ENCODE measurements at regions not wholly inside any gene's neighbourhood (a gene's known extent, or its start where the extent isn't known, plus 50 kb on each side); places are given as distances from the start of the nearest gene placed in this dataset.

DNA sequence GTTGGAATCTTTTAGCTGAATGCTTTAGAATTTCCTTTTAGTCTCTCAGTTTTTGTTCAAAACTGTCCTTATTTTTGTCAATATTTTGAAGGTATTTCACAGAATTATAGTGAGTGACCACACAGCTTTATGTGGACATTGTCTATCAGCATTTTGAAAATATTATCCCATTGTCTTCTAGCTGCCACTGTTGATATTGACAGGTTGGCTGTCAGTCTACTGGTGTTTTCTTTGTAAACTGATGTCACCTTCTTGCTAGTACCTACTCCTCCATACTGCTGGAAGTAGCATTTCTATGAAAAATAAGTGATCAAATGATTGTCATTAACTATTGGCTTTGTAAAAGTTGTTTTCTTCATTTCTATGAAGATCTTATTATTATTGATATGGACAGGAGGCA lies 256.8 kb downstream of the KLF12 start:
- no peak overlapping the region for H3K27ac Mint-ChIP-seq
- Histone ChIP-seq H3K27ac (ENCODE audit: low read depth, low read length) (no peak overlapping the region), H3K36me3 (ENCODE audit: control insufficient read depth in 2 of 3, insufficient read depth in 3 of 3, low read length in 3 of 3) (no peaks in the 10 kb centered on the region), H3K4me3 (ENCODE audit: low read length) (no peak overlapping the region), H3K9me3 (ENCODE audit: control insufficient read depth in 2 of 3, low read length in 3 of 3) (no peaks in the 10 kb centered on the region), H3K27me3 (ENCODE audit: control insufficient read depth in 2 of 2, insufficient read depth in 2 of 2, low read length in 2 of 2) (no peaks in the 10 kb centered on the region), H3K4me1 (ENCODE audit: control insufficient read depth in 2 of 2, insufficient read depth in 2 of 2, low read length in 2 of 2) (peaks cover 12 to 19% of the 10 kb centered on the region in 2 donors)
- ChIA-PET CTCF (interaction anchor here (0.8 kb wide), 1 partner anchor 101 kb away, joined by 3 read pairs; no protein-coding TSS in a partner anchor), POLR2A (no interaction called here)
- peaks cover 10 to 34% (median 24%) of the 10 kb centered on the region in 5 donors for H3K36me3 Mint-ChIP-seq
- H3K9me3 Mint-ChIP-seq: peaks cover 0 to 7% (median 4%) of the 10 kb centered on the region in 11 donors
- H3K27me3 Mint-ChIP-seq: no peaks in the 10 kb centered on the region
- intact Hi-C loops (cut with micrococcal nuclease): no loop called here
- DNase-seq: no peak
- H3K4me1 Mint-ChIP-seq: peaks cover 10 to 74% (median 60%) of the 10 kb centered on the region in 7 donors
- peak overlapping the region in 1 of 10 donors; percentile 23 for H3K4me3 Mint-ChIP-seq
- no peak for ATAC-seq

- Histone ChIP-seq H3K36me3 (ENCODE audit: control insufficient read depth in 2 of 3, insufficient read depth in 3 of 3, low read length in 3 of 3) (no peaks in the 10 kb centered on the region), H3K27ac (ENCODE audit: low read depth, low read length) (no peak overlapping the region), H3K9me3 (ENCODE audit: control insufficient read depth in 2 of 3, low read length in 3 of 3) (no peaks in the 10 kb centered on the region), H3K4me1 (ENCODE audit: control insufficient read depth in 2 of 2, insufficient read depth in 2 of 2, low read length in 2 of 2) (peaks cover 12 to 19% of the 10 kb centered on the region in 2 donors), H3K4me3 (ENCODE audit: low read length) (no peak overlapping the region), H3K27me3 (ENCODE audit: control insufficient read depth in 2 of 2, insufficient read depth in 2 of 2, low read length in 2 of 2) (no peaks in the 10 kb centered on the region)
- peaks cover 0 to 7% (median 4%) of the 10 kb centered on the region in 11 donors for H3K9me3 Mint-ChIP-seq
- H3K27ac Mint-ChIP-seq: peak overlapping the region in 1 of 9 donors; percentile 41
- intact Hi-C loops (cut with micrococcal nuclease): no loop called here
- H3K4me3 Mint-ChIP-seq: no peak overlapping the region
- no peak for ATAC-seq
- CTCF ChIA-PET: no interaction called here
- no peak for DNase-seq
- H3K27me3 Mint-ChIP-seq: no peaks in the 10 kb centered on the region
- H3K4me1 Mint-ChIP-seq: peaks cover 8 to 74% (median 62%) of the 10 kb centered on the region in 7 donors
- POLR2A ChIA-PET: no interaction called here
- peaks cover 10 to 35% (median 29%) of the 10 kb centered on the region in 5 donors for H3K36me3 Mint-ChIP-seq
Measured at GRCh38 chr13:73876323-73876722, 257.9 kb downstream of the KLF12 start.

DNA sequence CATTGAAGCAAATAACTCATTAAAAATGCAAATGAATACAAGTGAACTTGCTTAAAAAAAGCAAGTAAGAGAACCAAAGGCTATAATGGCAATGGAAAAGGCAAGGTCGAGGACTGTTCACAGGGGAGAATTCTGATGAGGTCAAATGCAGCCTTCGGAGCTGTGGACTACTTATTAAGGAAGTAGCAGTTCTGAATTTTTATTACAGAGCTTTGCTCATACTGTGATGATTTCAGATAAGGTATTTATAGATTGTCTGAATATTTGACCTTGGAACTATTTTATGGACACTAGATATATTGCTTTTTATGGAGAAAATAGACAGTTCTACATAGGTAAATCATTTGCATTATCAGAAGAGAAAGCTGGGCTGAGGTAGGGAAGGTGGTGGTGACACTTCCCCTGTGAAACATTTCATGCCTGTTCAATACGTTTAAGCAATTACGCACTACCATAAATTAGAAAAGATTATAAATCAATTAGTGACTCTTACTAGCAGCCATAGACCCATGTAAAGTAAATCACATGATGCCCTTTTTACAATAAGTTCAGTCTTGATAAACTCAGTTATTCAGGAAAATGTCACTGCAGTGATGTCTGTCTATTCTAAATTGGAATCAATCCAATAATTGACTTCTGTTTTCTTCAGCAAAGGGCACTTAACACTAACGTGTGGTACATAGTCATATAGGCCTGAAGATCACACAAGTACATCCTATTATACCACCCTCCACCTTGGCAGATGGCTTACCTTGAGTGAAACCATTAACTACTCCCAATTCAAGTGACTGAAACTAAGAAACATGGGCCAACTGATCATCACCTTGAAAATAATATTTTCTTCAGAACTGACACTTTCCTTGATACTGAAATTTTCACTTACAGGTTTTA lies 260.0 kb downstream of the KLF12 start:
- POLR2A ChIA-PET: no interaction called here
- peaks cover 2 to 74% (median 65%) of the 10 kb centered on the region in 7 donors for H3K4me1 Mint-ChIP-seq
- CTCF ChIA-PET: interaction anchor here (1.3 kb wide), 1 partner anchor 417 kb away, joined by 3 read pairs; no protein-coding TSS in a partner anchor

DNA sequence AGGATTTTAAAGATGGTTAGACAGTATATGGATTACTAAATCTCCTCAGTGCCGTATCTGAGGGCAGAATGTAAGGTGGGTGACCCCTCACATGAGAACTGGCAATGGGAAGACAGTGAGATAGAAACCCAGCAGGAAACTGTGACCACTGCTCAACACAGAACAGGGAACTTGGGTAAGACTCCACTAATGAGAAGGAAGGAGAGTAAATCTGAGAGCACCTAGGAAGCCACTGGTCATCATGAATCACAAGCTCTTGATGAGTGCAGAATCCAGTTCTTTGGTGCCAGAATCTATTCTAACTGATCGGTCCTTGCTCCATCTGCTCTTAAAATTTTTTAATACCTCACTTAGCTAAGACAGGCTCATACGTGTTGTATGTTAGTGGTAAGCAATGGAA lies 261.8 kb downstream of the KLF12 start:
- Histone ChIP-seq H3K36me3 (ENCODE audit: control insufficient read depth in 2 of 3, insufficient read depth in 3 of 3, low read length in 3 of 3) (no peaks in the 10 kb centered on the region), H3K27me3 (ENCODE audit: control insufficient read depth in 2 of 2, insufficient read depth in 2 of 2, low read length in 2 of 2) (no peaks in the 10 kb centered on the region), H3K4me3 (ENCODE audit: low read length) (no peak overlapping the region), H3K9me3 (ENCODE audit: control insufficient read depth in 2 of 3, low read length in 3 of 3) (no peaks in the 10 kb centered on the region), H3K27ac (ENCODE audit: low read depth, low read length) (no peak overlapping the region), H3K4me1 (ENCODE audit: control insufficient read depth in 2 of 2, insufficient read depth in 2 of 2, low read length in 2 of 2) (peaks cover 3 to 9% of the 10 kb centered on the region in 2 donors)
- intact Hi-C loops (cut with micrococcal nuclease): no loop called here
- POLR2A ChIA-PET: interaction anchor here (0.6 to 1.0 kb wide), 4 partner anchors 14 to 150 kb away, joined by 3 read pairs; no protein-coding TSS in a partner anchor
- Mint-ChIP-seq H3K9me3 (no peaks in the 10 kb centered on the region), H3K27ac (peak overlapping the region in 4 of 9 donors; percentile 58 to 94 (median 68)), H3K4me1 (peaks cover 2 to 71% (median 58%) of the 10 kb centered on the region in 7 donors), H3K27me3 (no peaks in the 10 kb centered on the region), H3K4me3 (peak overlapping the region in 1 of 10 donors; percentile 28), H3K36me3 (peaks cover 0 to 20% (median 11%) of the 10 kb centered on the region in 5 donors)
- DNase-seq (no peak), ATAC-seq (no peak)
- CTCF ChIA-PET: no interaction called here

More for the DNA sequence above, 260.0 kb downstream of the KLF12 start:
- Mint-ChIP-seq H3K4me3 (no peak overlapping the region), H3K27me3 (no peaks in the 10 kb centered on the region), H3K9me3 (peaks cover 0 to 7% (median 1%) of the 10 kb centered on the region in 11 donors), H3K36me3 (peaks cover 5 to 32% (median 23%) of the 10 kb centered on the region in 5 donors), H3K27ac (peak overlapping the region in 4 of 9 donors; percentile 38 to 51 (median 43))
- intact Hi-C loops (cut with micrococcal nuclease): no loop called here
- Histone ChIP-seq H3K27ac (ENCODE audit: low read depth, low read length) (no peak overlapping the region), H3K4me1 (ENCODE audit: control insufficient read depth in 2 of 2, insufficient read depth in 2 of 2, low read length in 2 of 2) (peaks cover 5 to 9% of the 10 kb centered on the region in 2 donors), H3K36me3 (ENCODE audit: control insufficient read depth in 2 of 3, insufficient read depth in 3 of 3, low read length in 3 of 3) (no peaks in the 10 kb centered on the region), H3K4me3 (ENCODE audit: low read length) (no peak overlapping the region), H3K9me3 (ENCODE audit: control insufficient read depth in 2 of 3, low read length in 3 of 3) (no peaks in the 10 kb centered on the region), H3K27me3 (ENCODE audit: control insufficient read depth in 2 of 2, insufficient read depth in 2 of 2, low read length in 2 of 2) (no peaks in the 10 kb centered on the region)
- ATAC-seq (no peak), DNase-seq (no peak)

DNA sequence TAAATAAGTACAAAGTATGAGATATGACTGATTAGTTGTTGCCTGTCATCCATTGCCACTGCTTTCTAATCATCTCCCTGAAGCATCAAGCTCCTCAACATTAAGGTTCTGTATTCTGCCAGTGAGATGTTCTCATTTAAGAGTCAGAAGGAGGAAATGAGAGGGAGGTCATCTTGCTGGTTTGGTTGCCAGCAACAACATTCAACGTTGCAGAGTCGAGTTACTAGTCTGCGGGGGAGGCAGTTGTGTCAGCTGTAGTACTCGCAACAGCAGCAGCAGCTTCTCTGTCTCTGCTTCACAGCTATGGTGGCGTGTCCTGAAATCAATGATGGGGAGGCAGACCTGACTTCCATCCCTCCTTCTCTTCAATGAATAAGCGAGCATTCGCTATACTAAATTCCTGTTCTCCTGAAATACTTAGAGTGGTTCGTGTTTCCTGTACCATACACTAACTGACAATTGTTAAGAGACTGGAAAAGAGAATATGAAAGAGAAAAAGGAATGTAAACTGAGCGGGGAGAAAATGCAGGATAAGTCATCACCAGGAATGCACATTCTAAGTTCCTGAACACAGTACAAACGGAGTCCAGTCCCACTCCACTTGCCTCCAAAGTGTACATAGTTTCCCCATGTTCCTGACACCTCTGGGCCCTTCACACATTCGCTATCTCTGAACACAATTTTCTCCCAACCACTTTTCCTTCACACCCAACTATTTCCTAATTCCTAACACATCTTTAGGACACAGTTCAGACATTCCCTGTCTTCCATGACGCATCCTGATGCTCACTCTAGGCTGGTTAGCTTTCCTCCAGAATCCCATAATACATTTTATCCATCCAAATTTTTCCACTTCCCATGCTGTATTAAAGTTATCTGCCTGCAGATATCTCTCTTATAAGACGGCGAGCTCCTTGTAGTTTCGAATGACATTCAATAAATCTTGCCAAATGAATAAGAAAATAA lies 263.0 kb downstream of the KLF12 start:
- Mint-ChIP-seq H3K36me3 (peaks cover 0 to 23% (median 10%) of the 10 kb centered on the region in 5 donors), H3K9me3 (no peaks in the 10 kb centered on the region), H3K27ac (peak overlapping the region in 8 of 9 donors; percentile 10 to 94 (median 60)), H3K27me3 (no peaks in the 10 kb centered on the region), H3K4me1 (peaks cover 2 to 75% (median 64%) of the 10 kb centered on the region in 7 donors), H3K4me3 (peak overlapping the region in 3 of 10 donors; percentile 23 to 48 (median 25))
- CTCF ChIA-PET: no interaction called here
- Histone ChIP-seq H3K36me3 (ENCODE audit: control insufficient read depth in 2 of 3, insufficient read depth in 3 of 3, low read length in 3 of 3) (no peaks in the 10 kb centered on the region), H3K4me3 (ENCODE audit: low read length) (no peak overlapping the region), H3K27ac (ENCODE audit: low read depth, low read length) (no peak overlapping the region), H3K27me3 (ENCODE audit: control insufficient read depth in 2 of 2, insufficient read depth in 2 of 2, low read length in 2 of 2) (no peaks in the 10 kb centered on the region), H3K4me1 (ENCODE audit: control insufficient read depth in 2 of 2, insufficient read depth in 2 of 2, low read length in 2 of 2) (peaks cover 3 to 9% of the 10 kb centered on the region in 2 donors), H3K9me3 (ENCODE audit: control insufficient read depth in 2 of 3, low read length in 3 of 3) (no peaks in the 10 kb centered on the region)
- DNase-seq: peak in 1 of 9 donors; percentile 17
- peak; percentile 26 for ATAC-seq
- intact Hi-C loops (cut with micrococcal nuclease): no loop called here
- POLR2A ChIA-PET: interaction anchor here (0.6 to 0.9 kb wide), 3 partner anchors 10 to 47 kb away, joined by 3 to 4 read pairs (median 3); no protein-coding TSS in a partner anchor

Data from naive thymus-derived CD4-positive, alpha-beta T cell (primary cell).